ENCODE measurements at regions not wholly inside any gene's neighbourhood (a gene's known extent, or its start where the extent isn't known, plus 50 kb on each side); places are given as distances from the start of the nearest gene placed in this dataset.

- TF ChIP-seq CTCF (IDR thresholded peaks at IDR 0.05), result no peak
- no peak for TF ChIP-seq EP300 (IDR thresholded peaks at IDR 0.05)
- TF ChIP-seq POLR2A (IDR thresholded peaks at IDR 0.05), result no peak
Observed at GRCh38 chr1:170284512-170284911, 138.8 kb downstream of the NTMT2 start.
